ENCODE measurements at regions not wholly inside any gene's neighbourhood (a gene's known extent, or its start where the extent isn't known, plus 50 kb on each side); places are given as distances from the start of the nearest gene placed in this dataset.
"Not testable (repeated sequence)": the region's sequence is repeated elsewhere in the genome, so short reads cannot be mapped to it uniquely, and the experiment has no call there.

GRCh38 chr14:36430169-36430568 lies 89.9 kb downstream of the NKX2-1 start:
- 50% methylated on average over 4 of the region's 4 CpGs for WGBS
- Histone ChIP-seq H3K4me1 (ENCODE audit: insufficient read depth) (no peaks in the 10 kb centered on the region), H3K36me3 (ENCODE audit: insufficient read depth) (no peaks in the 10 kb centered on the region), H3K27ac (ENCODE audit: low read depth) (no peak overlapping the region), H3K4me3 (ENCODE audit: low read depth, low read length) (no peak overlapping the region)
- DNase-seq (ENCODE audit: extremely low spot score), result no peak

GRCh38 chr14:36429692-36430091 lies 90.3 kb downstream of the NKX2-1 start:
- WGBS, result 86% methylated on average over 2 of the region's 2 CpGs
- Histone ChIP-seq H3K4me3 (ENCODE audit: low read depth, low read length) (no peak overlapping the region), H3K4me1 (ENCODE audit: insufficient read depth) (no peaks in the 10 kb centered on the region), H3K36me3 (ENCODE audit: insufficient read depth) (no peaks in the 10 kb centered on the region), H3K27ac (ENCODE audit: low read depth) (no peak overlapping the region)
- no peak for DNase-seq (ENCODE audit: extremely low spot score)

GRCh38 chr14:36428350-36428749 lies 91.7 kb downstream of the NKX2-1 start:
- DNase-seq (ENCODE audit: extremely low spot score), result no peak
- WGBS, result 69% methylated on average over 6 of the region's 6 CpGs
- no peak overlapping the region for H3K27ac ChIP-seq (ENCODE audit: low read depth)

GRCh38 chr14:36426836-36427235 lies 93.2 kb downstream of the NKX2-1 start:
- Histone ChIP-seq H3K4me1 (ENCODE audit: insufficient read depth) (no peaks in the 10 kb centered on the region), H3K27ac (ENCODE audit: low read depth) (no peak overlapping the region), H3K36me3 (ENCODE audit: insufficient read depth) (no peaks in the 10 kb centered on the region), H3K4me3 (ENCODE audit: low read depth, low read length) (no peak overlapping the region)
- WGBS, result 83% methylated on average over 1 of the region's 1 CpG
- no peak for DNase-seq (ENCODE audit: extremely low spot score)

More at GRCh38 chr14:36428350-36428749, 91.7 kb downstream of the NKX2-1 start:
- Histone ChIP-seq H3K36me3 (ENCODE audit: insufficient read depth) (no peaks in the 10 kb centered on the region), H3K4me3 (ENCODE audit: low read depth, low read length) (no peak overlapping the region), H3K4me1 (ENCODE audit: insufficient read depth) (no peaks in the 10 kb centered on the region)

GRCh38 chr14:36426113-36426512 lies 93.9 kb downstream of the NKX2-1 start:
- Histone ChIP-seq H3K4me3 (ENCODE audit: low read depth, low read length) (no peak overlapping the region), H3K4me1 (ENCODE audit: insufficient read depth) (no peaks in the 10 kb centered on the region), H3K27ac (ENCODE audit: low read depth) (no peak overlapping the region), H3K36me3 (ENCODE audit: insufficient read depth) (no peaks in the 10 kb centered on the region)
- no peak for DNase-seq (ENCODE audit: extremely low spot score)

- no peak overlapping the region for H3K4me3 ChIP-seq (ENCODE audit: low read depth, low read length)
- WGBS, result 54% methylated on average over 3 of the region's 3 CpGs
- DNase-seq (ENCODE audit: extremely low spot score), result no peak
Observed at GRCh38 chr14:36424478-36425102, 95.4 kb downstream of the NKX2-1 start.

GRCh38 chr14:36423430-36423829 lies 96.6 kb downstream of the NKX2-1 start:
- no peak overlapping the region for H3K4me3 ChIP-seq (ENCODE audit: low read depth, low read length)
- no peaks in the 10 kb centered on the region for H3K4me1 ChIP-seq (ENCODE audit: insufficient read depth)
- WGBS, result 50% methylated on average over 5 of the region's 5 CpGs
- no peak overlapping the region for H3K27ac ChIP-seq (ENCODE audit: low read depth)
- no peak for DNase-seq (ENCODE audit: extremely low spot score)
- H3K36me3 ChIP-seq (ENCODE audit: insufficient read depth), result no peaks in the 10 kb centered on the region

More at GRCh38 chr14:36424478-36425102, 95.4 kb downstream of the NKX2-1 start:
- no peak overlapping the region for H3K27ac ChIP-seq (ENCODE audit: low read depth)
- no peaks in the 10 kb centered on the region for H3K4me1 ChIP-seq (ENCODE audit: insufficient read depth)
- no peaks in the 10 kb centered on the region for H3K36me3 ChIP-seq (ENCODE audit: insufficient read depth)

GRCh38 chr14:36420149-36420687 lies 99.8 kb upstream of the MBIP start:
- no peaks in the 10 kb centered on the region for H3K4me1 ChIP-seq (ENCODE audit: insufficient read depth)
- no peak overlapping the region for H3K27ac ChIP-seq (ENCODE audit: low read depth)
- WGBS, result 59% methylated on average over 4 of the region's 4 CpGs
- no peak overlapping the region for H3K4me3 ChIP-seq (ENCODE audit: low read depth, low read length)
- no peak for DNase-seq (ENCODE audit: extremely low spot score)
- H3K36me3 ChIP-seq (ENCODE audit: insufficient read depth), result no peaks in the 10 kb centered on the region

GRCh38 chr14:36418937-36419336 lies 98.5 kb upstream of the MBIP start:
- no peak overlapping the region for H3K4me3 ChIP-seq (ENCODE audit: low read depth, low read length)
- DNase-seq (ENCODE audit: extremely low spot score), result no peak
- no peak overlapping the region for H3K27ac ChIP-seq (ENCODE audit: low read depth)
- no peaks in the 10 kb centered on the region for H3K36me3 ChIP-seq (ENCODE audit: insufficient read depth)
- H3K4me1 ChIP-seq (ENCODE audit: insufficient read depth), result no peaks in the 10 kb centered on the region

GRCh38 chr14:36411951-36412350 lies 91.5 kb upstream of the MBIP start:
- not testable (repeated sequence) for H3K4me3 ChIP-seq (ENCODE audit: low read depth, low read length); H3K36me3 ChIP-seq (ENCODE audit: insufficient read depth); H3K4me1 ChIP-seq (ENCODE audit: insufficient read depth); H3K27ac ChIP-seq (ENCODE audit: low read depth); DNase-seq (ENCODE audit: extremely low spot score)
- 89% methylated on average over 16 of the region's 17 CpGs for WGBS

GRCh38 chr14:36408388-36408787 lies 88.0 kb upstream of the MBIP start:
- no peak overlapping the region for H3K27ac ChIP-seq (ENCODE audit: low read depth)
- no peak overlapping the region for H3K4me3 ChIP-seq (ENCODE audit: low read depth, low read length)
- no peaks in the 10 kb centered on the region for H3K4me1 ChIP-seq (ENCODE audit: insufficient read depth)
- 51% methylated on average over 3 of the region's 3 CpGs for WGBS
- H3K36me3 ChIP-seq (ENCODE audit: insufficient read depth), result no peaks in the 10 kb centered on the region
- DNase-seq (ENCODE audit: extremely low spot score), result no peak

GRCh38 chr14:36405589-36406274 lies 85.3 kb upstream of the MBIP start:
- H3K27ac ChIP-seq (ENCODE audit: low read depth), result no peak overlapping the region
- WGBS, result 84% methylated on average over 1 of the region's 1 CpG
- DNase-seq (ENCODE audit: extremely low spot score), result no peak
- no peaks in the 10 kb centered on the region for H3K36me3 ChIP-seq (ENCODE audit: insufficient read depth)
- H3K4me1 ChIP-seq (ENCODE audit: insufficient read depth), result no peaks in the 10 kb centered on the region
- H3K4me3 ChIP-seq (ENCODE audit: low read depth, low read length), result no peak overlapping the region

- no peak overlapping the region for H3K27ac ChIP-seq (ENCODE audit: low read depth)
Observed at GRCh38 chr14:36402867-36403266, 82.4 kb upstream of the MBIP start.

GRCh38 chr14:36398463-36399291 lies 78.2 kb upstream of the MBIP start:
- no peak for DNase-seq (ENCODE audit: extremely low spot score)
- H3K4me1 ChIP-seq (ENCODE audit: insufficient read depth), result no peaks in the 10 kb centered on the region
- H3K36me3 ChIP-seq (ENCODE audit: insufficient read depth), result no peaks in the 10 kb centered on the region
- H3K4me3 ChIP-seq (ENCODE audit: low read depth, low read length), result no peak overlapping the region
- H3K27ac ChIP-seq (ENCODE audit: low read depth), result no peak overlapping the region
- 70% methylated on average over 5 of the region's 5 CpGs for WGBS

More at GRCh38 chr14:36402867-36403266, 82.4 kb upstream of the MBIP start:
- Histone ChIP-seq H3K4me1 (ENCODE audit: insufficient read depth) (no peaks in the 10 kb centered on the region), H3K4me3 (ENCODE audit: low read depth, low read length) (no peak overlapping the region), H3K36me3 (ENCODE audit: insufficient read depth) (no peaks in the 10 kb centered on the region)
- no peak for DNase-seq (ENCODE audit: extremely low spot score)
- WGBS, result 57% methylated on average over 2 of the region's 2 CpGs

Data from urinary bladder (tissue), 3 donors.